Smooth muscle cell (in vitro differentiated cells): ENCODE measurements at regions not wholly inside any gene's neighbourhood (a gene's known extent, or its start where the extent isn't known, plus 50 kb on each side); places are given as distances from the start of the nearest gene placed in this dataset.

Experiments
- DNase-seq: peaks from one replicate; lab custom pipeline; 2025; ENCODE audit not compliant: unreplicated experiment; lab: John Stamatoyannopoulos, UW
- H2AFZ ChIP-seq: fragments of 200-600 bp; sonication (generic); 2 replicates; pipeline ENCODE4 v1.6.0; 2016; ENCODE audit warnings: antibody characterized with exemption, low read depth, mild to moderate bottlenecking
- H3F3A ChIP-seq: fragments of 200-600 bp; sonication (generic); 2 replicates; pipeline ENCODE4 v1.6.0; 2017; ENCODE audit warnings: antibody characterized with exemption, low read depth
- H3K27ac ChIP-seq: fragments of 200-600 bp; sonication (generic); 2 replicates; pipeline ENCODE4 v1.5.1; 2016; ENCODE audit warnings: low read depth, mild to moderate bottlenecking
- H3K27me3 ChIP-seq: fragments of 200-600 bp; sonication (generic); 2 replicates; pipeline ENCODE4 v1.6.1; 2016; ENCODE audit warnings: low read depth, mild to moderate bottlenecking
- H3K36me3 ChIP-seq: fragments of 200-600 bp; sonication (generic); 2 replicates; pipeline ENCODE4 v1.5.1; 2016; ENCODE audit warnings: low read depth
- H3K4me1 ChIP-seq: fragments of 200-600 bp; sonication (generic); 2 replicates; pipeline ENCODE4 v1.5.1; 2016; ENCODE audit warnings: low read depth
- H3K4me2 ChIP-seq: fragments of 200-600 bp; sonication (generic); 2 replicates; pipeline ENCODE4 v1.6.0; 2016; ENCODE audit warnings: mild to moderate bottlenecking
- H3K4me3 ChIP-seq: fragments of 200-600 bp; sonication (generic); 2 replicates; pipeline ENCODE4 v1.5.1; 2016; ENCODE audit warnings: mild to moderate bottlenecking
- H3K79me2 ChIP-seq: fragments of 200-600 bp; sonication (generic); 2 replicates; pipeline ENCODE4 v1.6.0; 2016; ENCODE audit warnings: low read depth, mild to moderate bottlenecking
- H3K9ac ChIP-seq: fragments of 200-600 bp; sonication (generic); 2 replicates; pipeline ENCODE4 v1.6.0; 2016; ENCODE audit warnings: low read depth
- H3K9me3 ChIP-seq: fragments of 200-600 bp; sonication (generic); replicated peaks from 2 replicates; pipeline ENCODE4 v1.5.1; 2016; ENCODE audit warnings: low read depth
- H4K20me1 ChIP-seq: fragments of 200-600 bp; sonication (generic); 2 replicates; pipeline ENCODE4 v1.6.0; 2016; ENCODE audit warnings: low read depth
- CTCF ChIP-seq: fragments of 200-600 bp; sonication (generic); IDR thresholded peaks from 2 replicates; pipeline ENCODE4 v1.5.1; 2017; ENCODE audit warnings: borderline replicate concordance, mild to moderate bottlenecking, antibody characterized with exemption; ENCODE audit not compliant: insufficient read depth, poor library complexity, severe bottlenecking
- WGBS: methylation state at CpG from one replicate; pipeline ENCODE4 v1.1.7; 2016; ENCODE audit warnings: low lambda C conversion rate; 5-methylcytosine and 5-hydroxymethylcytosine counted together

- Histone ChIP-seq H3K36me3 (no peaks in the 10 kb centered on the region), H3K27ac (no peak overlapping the region), H3K79me2 (no peaks in the 10 kb centered on the region), H4K20me1 (no peaks in the 10 kb centered on the region), H3K27me3 (no peaks in the 10 kb centered on the region), H3K4me1 (no peaks in the 10 kb centered on the region), H3K9ac (no peak overlapping the region), H3K9me3 (peaks cover 6% of the 10 kb centered on the region), H3K4me3 (no peak overlapping the region), H3F3A (no peaks in the 10 kb centered on the region), H3K4me2 (no peak overlapping the region), H2AFZ (no peak overlapping the region)
- no peak for TF ChIP-seq CTCF
- DNase-seq: no peak
- WGBS: 91% methylated on average over 8 of the region's 8 CpGs
These were observed 142.1 kb downstream of the CD83 start for GRCh38 chr6:14259594-14260152.

GRCh38 chr6:14260839-14261238 lies 143.3 kb downstream of the CD83 start:
- H2AFZ ChIP-seq: no peak overlapping the region
- H3K27ac ChIP-seq: no peak overlapping the region
- no peak overlapping the region for H3K4me3 ChIP-seq
- no peak for DNase-seq
- H3K4me1 ChIP-seq: no peaks in the 10 kb centered on the region
- H3K27me3 ChIP-seq: no peaks in the 10 kb centered on the region
- no peaks in the 10 kb centered on the region for H3K79me2 ChIP-seq
- 100% methylated on average over 1 of the region's 1 CpG for WGBS
- no peak for TF ChIP-seq CTCF
- H4K20me1 ChIP-seq: no peaks in the 10 kb centered on the region
- H3K4me2 ChIP-seq: no peak overlapping the region
- H3K36me3 ChIP-seq: no peaks in the 10 kb centered on the region
- H3K9ac ChIP-seq: no peak overlapping the region
- H3K9me3 ChIP-seq: peaks cover 6% of the 10 kb centered on the region
- no peaks in the 10 kb centered on the region for H3F3A ChIP-seq

GRCh38 chr6:14263881-14264424 lies 146.4 kb downstream of the CD83 start:
- no peaks in the 10 kb centered on the region for H3K4me1 ChIP-seq
- no peak overlapping the region for H3K27ac ChIP-seq
- no peak overlapping the region for H2AFZ ChIP-seq
- DNase-seq: no peak
- H3K4me3 ChIP-seq: no peak overlapping the region
- H3K27me3 ChIP-seq: peaks cover 6% of the 10 kb centered on the region
- no peak overlapping the region for H3K4me2 ChIP-seq
- TF ChIP-seq CTCF: no peak
- no peaks in the 10 kb centered on the region for H3K36me3 ChIP-seq
- H3K9ac ChIP-seq: no peak overlapping the region
- H3K9me3 ChIP-seq: peaks cover 6% of the 10 kb centered on the region
- 91% methylated on average over 1 of the region's 1 CpG for WGBS
- no peaks in the 10 kb centered on the region for H3K79me2 ChIP-seq
- H4K20me1 ChIP-seq: no peaks in the 10 kb centered on the region
- no peaks in the 10 kb centered on the region for H3F3A ChIP-seq
